ENCODE measurements at regions not wholly inside any gene's neighbourhood (a gene's known extent, or its start where the extent isn't known, plus 50 kb on each side); places are given as distances from the start of the nearest gene placed in this dataset.

GRCh38 chr13:82118589-82118988 is 1763.7 kb downstream of the SLITRK1 start:
- TF ChIP-seq POLR2A (IDR thresholded peaks at IDR 0.05) = no peak
- TF ChIP-seq, protein P1, sequence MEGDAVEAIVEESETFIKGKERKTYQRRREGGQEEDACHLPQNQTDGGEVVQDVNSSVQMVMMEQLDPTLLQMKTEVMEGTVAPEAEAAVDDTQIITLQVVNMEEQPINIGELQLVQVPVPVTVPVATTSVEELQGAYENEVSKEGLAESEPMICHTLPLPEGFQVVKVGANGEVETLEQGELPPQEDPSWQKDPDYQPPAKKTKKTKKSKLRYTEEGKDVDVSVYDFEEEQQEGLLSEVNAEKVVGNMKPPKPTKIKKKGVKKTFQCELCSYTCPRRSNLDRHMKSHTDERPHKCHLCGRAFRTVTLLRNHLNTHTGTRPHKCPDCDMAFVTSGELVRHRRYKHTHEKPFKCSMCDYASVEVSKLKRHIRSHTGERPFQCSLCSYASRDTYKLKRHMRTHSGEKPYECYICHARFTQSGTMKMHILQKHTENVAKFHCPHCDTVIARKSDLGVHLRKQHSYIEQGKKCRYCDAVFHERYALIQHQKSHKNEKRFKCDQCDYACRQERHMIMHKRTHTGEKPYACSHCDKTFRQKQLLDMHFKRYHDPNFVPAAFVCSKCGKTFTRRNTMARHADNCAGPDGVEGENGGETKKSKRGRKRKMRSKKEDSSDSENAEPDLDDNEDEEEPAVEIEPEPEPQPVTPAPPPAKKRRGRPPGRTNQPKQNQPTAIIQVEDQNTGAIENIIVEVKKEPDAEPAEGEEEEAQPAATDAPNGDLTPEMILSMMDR (IDR thresholded peaks at IDR 0.05) = no peak
- no peaks in the 10 kb centered on the region for H3K36me3 ChIP-seq
- WGBS, 2 donors = 88 to 89% methylated on average over 5 of the region's 5 CpGs
- no peaks in the 10 kb centered on the region for H3K27me3 ChIP-seq
- no peak overlapping the region for H3K4me3 ChIP-seq (replicated peaks in 1 of 3)
- H3K27ac ChIP-seq = no peak overlapping the region
- no peak for DNase-seq
- no peaks in the 10 kb centered on the region for H3K4me1 ChIP-seq
- no peaks in the 10 kb centered on the region for H3K9me3 ChIP-seq
- intact Hi-C loops (cut with DNase I) = no loop called here

DNA sequence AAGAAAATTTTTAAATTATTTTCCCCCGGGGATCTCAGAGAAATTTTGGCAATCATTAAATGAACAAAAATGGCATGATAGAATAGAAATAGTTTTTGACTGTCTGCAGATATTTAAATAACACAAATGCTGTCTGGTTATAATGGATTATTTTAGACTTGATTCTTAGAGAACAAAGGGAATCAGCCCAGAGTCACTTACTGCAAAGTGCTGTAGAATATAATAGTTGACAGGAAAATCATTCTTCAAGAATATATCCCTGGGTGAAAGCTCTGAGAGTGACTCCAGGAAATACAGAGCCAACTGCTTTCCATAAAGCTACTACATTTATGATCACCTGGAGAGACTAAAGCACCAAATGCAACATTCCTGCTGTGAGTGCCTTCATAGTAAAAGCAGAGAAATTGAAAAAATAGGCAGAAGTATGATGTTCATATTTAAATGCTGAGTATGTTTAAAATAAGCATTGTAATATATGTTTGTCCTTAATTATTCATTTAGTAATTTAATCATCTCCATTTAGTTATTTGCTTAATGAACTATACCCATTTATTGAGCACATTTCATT is 1765.8 kb downstream of the SLITRK1 start:
- Histone ChIP-seq H3K4me3 (replicated peaks in 1 of 3) (no peak overlapping the region), H3K9me3 (no peaks in the 10 kb centered on the region), H3K27me3 (no peaks in the 10 kb centered on the region), H3K4me1 (no peaks in the 10 kb centered on the region), H3K36me3 (no peaks in the 10 kb centered on the region), H3K27ac (no peak overlapping the region)
- DNase-seq = no peak
- 82 to 94% methylated on average over 1 of the region's 1 CpG for WGBS, 2 donors
- TF ChIP-seq POLR2A (IDR thresholded peaks at IDR 0.05) = no peak
- TF ChIP-seq, protein P1 (IDR thresholded peaks at IDR 0.05) = no peak
- intact Hi-C loops (cut with DNase I) = no loop called here

DNA sequence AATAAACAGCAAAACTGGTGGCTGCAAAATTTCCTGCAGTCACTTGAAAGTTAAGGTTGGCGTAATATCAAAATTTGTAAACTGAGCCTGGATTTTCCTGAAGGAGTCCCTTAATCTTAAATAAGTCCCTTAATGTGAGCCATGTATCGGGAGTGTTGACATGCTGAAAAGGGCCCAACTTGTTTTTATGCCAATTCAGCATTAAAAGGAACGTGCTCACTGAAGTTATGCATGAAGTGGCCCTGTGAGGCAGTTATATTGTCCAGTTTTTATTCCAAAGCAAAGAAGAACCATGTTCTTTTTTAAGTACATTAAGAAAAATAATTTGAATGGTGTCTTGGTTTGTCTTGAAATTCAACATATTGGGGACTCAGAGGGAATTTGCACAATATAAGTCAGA is 1766.9 kb downstream of the SLITRK1 start:
- no peak overlapping the region for H3K4me3 ChIP-seq (replicated peaks in 1 of 3)
- H3K4me1 ChIP-seq = no peaks in the 10 kb centered on the region
- DNase-seq = no peak
- H3K27ac ChIP-seq = no peak overlapping the region
- TF ChIP-seq, protein P1 (IDR thresholded peaks at IDR 0.05) = no peak
- no peak for TF ChIP-seq POLR2A (IDR thresholded peaks at IDR 0.05)
- no peaks in the 10 kb centered on the region for H3K27me3 ChIP-seq
- H3K36me3 ChIP-seq = no peaks in the 10 kb centered on the region
- no peaks in the 10 kb centered on the region for H3K9me3 ChIP-seq
- intact Hi-C loops (cut with DNase I) = no loop called here
- WGBS, 2 donors = 80 to 89% methylated on average over 3 of the region's 3 CpGs

DNA sequence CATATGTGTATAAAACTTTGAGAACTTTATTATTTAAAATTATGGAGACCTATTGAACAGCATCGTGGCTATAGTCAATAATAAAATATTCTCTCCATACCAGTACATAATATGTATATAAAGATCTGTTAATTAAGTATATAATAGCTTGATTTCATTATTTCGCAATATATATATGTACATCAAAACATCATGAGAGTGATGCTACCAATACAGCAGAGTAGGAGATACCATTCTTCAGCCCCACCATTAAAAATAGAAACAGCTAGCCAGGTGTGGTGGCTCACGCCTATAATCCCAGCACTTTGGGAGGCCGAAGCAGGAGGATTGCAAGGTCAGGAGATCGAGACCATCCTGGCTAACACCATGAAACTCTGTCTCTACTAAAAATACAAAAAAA is 1755.3 kb upstream of the SPRY2 start:
- intact Hi-C loops (cut with DNase I) = no loop called here
- Histone ChIP-seq H3K27ac (no peak overlapping the region), H3K4me3 (replicated peaks in 1 of 3) (no peak overlapping the region), H3K27me3 (no peaks in the 10 kb centered on the region), H3K9me3 (no peaks in the 10 kb centered on the region), H3K36me3 (no peaks in the 10 kb centered on the region), H3K4me1 (no peaks in the 10 kb centered on the region)
- WGBS, 2 donors = 91% methylated on average over 5 of the region's 5 CpGs
- TF ChIP-seq POLR2A (IDR thresholded peaks at IDR 0.05) = no peak
- no peak for DNase-seq

DNA sequence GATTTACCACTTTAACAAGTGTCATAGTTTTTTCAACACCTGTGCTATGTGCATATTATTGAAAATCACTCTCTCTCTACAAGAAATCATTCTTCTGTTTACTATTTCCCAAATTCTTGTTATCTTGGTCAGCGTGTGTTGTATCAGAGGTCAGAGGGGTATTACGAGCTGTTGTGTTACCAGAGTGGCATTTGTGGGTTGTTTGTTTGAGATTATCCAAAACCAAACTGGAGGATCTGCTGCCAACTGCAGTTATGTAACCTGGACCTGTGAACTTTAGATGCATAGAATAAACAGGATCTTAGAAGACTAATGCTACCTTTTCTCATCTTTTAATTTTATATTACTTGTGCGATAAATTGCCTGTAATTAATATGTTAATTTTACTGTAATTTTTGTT is 1751.4 kb upstream of the SPRY2 start:
- no peaks in the 10 kb centered on the region for H3K27me3 ChIP-seq
- H3K4me3 ChIP-seq (replicated peaks in 1 of 3) = no peak overlapping the region
- no peaks in the 10 kb centered on the region for H3K9me3 ChIP-seq
- WGBS, 2 donors = 75 to 76% methylated on average over 3 of the region's 3 CpGs
- no peaks in the 10 kb centered on the region for H3K36me3 ChIP-seq
- no peak for TF ChIP-seq POLR2A (IDR thresholded peaks at IDR 0.05)
- TF ChIP-seq, protein P1 (IDR thresholded peaks at IDR 0.05) = no peak
- no peaks in the 10 kb centered on the region for H3K4me1 ChIP-seq
- H3K27ac ChIP-seq = no peak overlapping the region
- DNase-seq = no peak
- intact Hi-C loops (cut with DNase I) = no loop called here

DNA sequence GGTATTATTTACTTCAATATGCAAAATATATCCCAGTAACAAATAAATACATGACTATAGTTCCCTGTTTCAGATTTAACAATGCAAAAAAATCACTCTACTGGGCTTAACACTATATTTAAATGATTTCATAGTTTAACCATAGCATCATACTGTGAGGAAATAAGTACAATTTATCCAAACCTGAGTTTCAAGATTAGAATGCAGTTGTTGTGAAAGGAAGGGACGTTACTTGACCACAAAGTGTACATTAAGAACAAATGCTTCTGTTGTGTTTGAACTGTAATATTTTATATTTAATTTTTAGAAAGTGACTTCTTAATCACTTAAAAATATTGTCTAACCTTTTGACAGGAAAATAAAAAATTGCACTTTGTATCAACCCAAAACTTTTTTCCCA is 1747.9 kb upstream of the SPRY2 start:
- no peaks in the 10 kb centered on the region for H3K4me1 ChIP-seq
- TF ChIP-seq, protein P1 (IDR thresholded peaks at IDR 0.05) = no peak
- no peak for TF ChIP-seq POLR2A (IDR thresholded peaks at IDR 0.05)
- no peak for DNase-seq
- intact Hi-C loops (cut with DNase I) = no loop called here
- no peak overlapping the region for H3K4me3 ChIP-seq (replicated peaks in 1 of 3)
- no peaks in the 10 kb centered on the region for H3K9me3 ChIP-seq
- H3K36me3 ChIP-seq = no peaks in the 10 kb centered on the region
- H3K27ac ChIP-seq = no peak overlapping the region
- no peaks in the 10 kb centered on the region for H3K27me3 ChIP-seq
- 29 to 66% methylated on average over 1 of the region's 1 CpG for WGBS, 2 donors
